Coronary artery (tissue), 2 donors: ENCODE measurements at regions not wholly inside any gene's neighbourhood (a gene's known extent, or its start where the extent isn't known, plus 50 kb on each side); places are given as distances from the start of the nearest gene placed in this dataset.

ENCODE experiments used
- DNase-seq: peaks from one replicate; pipeline ENCODE4 v3.0.0-alpha.2; 2017; ENCODE audit warnings: low spot score
- H3K27ac ChIP-seq, 2 donors: fragments of 200-600 bp; sonication (generic); one replicate each; pipeline ENCODE4 v1.5.1; 2016 to 2019
- H3K4me3 ChIP-seq: fragments of 200-600 bp; sonication (generic); 2 replicates; pipeline ENCODE4 v1.5.1; 2016; ENCODE audit warnings: mild to moderate bottlenecking, moderate library complexity
- CTCF ChIP-seq: fragments of 200-600 bp; sonication (generic); IDR thresholded peaks from one replicate; pipeline ENCODE4 v1.5.1; 2019; ENCODE audit warnings: antibody characterized with exemption

DNA sequence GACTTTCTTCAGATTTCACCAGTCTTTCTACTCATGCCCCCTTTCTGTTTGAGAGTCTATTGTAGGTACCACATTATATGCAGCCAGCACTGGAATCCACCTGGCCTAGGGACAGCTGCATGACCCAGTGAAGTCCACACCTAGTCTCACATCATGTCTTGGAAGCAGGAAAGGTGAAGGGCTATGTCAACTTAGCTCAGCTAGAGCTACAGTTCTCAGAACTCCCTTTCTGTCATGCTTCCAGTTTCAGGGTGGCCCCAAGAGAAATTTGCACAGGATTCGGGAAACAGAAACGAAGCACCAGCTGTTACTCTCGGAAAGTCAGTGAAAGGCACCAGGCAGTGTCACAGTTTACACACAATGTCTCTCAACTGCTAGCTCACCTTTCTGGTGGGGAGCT, 51.6 kb upstream of the NLRP1 start:
- no peak for TF ChIP-seq CTCF
- no peak overlapping the region for H3K27ac ChIP-seq
- DNase-seq, result no peak
- H3K4me3 ChIP-seq, result no peak overlapping the region

GRCh38 chr17:5638596-5638995, 54.3 kb upstream of the NLRP1 start:
- DNase-seq, result no peak
- TF ChIP-seq CTCF, result no peak
- no peak overlapping the region for H3K4me3 ChIP-seq
- no peak overlapping the region for H3K27ac ChIP-seq

GRCh38 chr17:5640726-5641125, 56.4 kb upstream of the NLRP1 start:
- Histone ChIP-seq H3K27ac (no peak overlapping the region), H3K4me3 (no peak overlapping the region)
- no peak for DNase-seq
- no peak for TF ChIP-seq CTCF

DNA sequence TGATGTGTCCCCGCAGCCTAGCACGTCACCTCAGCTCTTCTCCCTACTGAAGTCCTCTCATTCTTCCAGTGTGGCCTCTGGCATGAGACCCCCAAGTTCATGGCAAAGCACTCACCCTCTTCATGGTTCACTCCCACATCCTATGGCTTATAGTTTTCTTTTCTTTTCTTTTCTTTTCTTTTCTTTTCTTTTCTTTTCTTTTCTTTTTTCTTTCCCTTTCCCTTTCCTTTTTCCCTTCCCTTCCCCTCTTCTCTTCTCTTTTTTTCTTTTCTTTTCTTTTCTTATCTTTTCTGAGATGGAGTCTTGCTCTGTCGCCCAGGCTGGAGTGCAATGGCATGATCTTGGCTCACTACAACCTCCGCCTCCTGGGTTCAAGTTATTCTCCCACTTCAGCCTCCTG, 58.4 kb upstream of the NLRP1 start:
- TF ChIP-seq CTCF, result no peak
- no peak overlapping the region for H3K27ac ChIP-seq
- no peak for DNase-seq
- H3K4me3 ChIP-seq, result no peak overlapping the region

DNA sequence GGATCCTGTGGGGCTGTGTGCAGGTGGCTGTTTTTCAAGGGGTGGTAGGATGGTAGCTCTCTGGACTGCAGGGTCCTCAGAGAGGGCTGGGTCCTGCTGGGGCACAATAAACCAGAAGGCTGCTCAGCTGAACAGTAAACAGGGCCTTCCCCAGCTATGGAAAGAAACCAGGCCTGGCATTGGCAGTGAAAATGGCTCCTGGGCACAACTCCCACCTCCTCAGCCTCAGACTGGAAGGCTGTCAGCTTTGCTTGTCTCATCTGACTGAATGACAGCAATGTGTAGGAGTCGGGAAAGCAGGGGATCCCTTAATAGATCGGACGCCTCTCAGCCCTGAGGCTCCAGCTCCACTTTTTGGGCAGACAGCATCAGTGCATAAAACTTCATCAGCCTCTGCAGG, 59.8 kb upstream of the NLRP1 start:
- Histone ChIP-seq H3K27ac (no peak overlapping the region), H3K4me3 (no peak overlapping the region)
- DNase-seq, result no peak
- no peak for TF ChIP-seq CTCF

- DNase-seq, result no peak
- no peak for TF ChIP-seq CTCF
- no peak overlapping the region for H3K27ac ChIP-seq
- no peak overlapping the region for H3K4me3 ChIP-seq
Measured at GRCh38 chr17:5651348-5651747, 67.0 kb upstream of the NLRP1 start.

- Histone ChIP-seq H3K27ac (no peak overlapping the region), H3K4me3 (no peak overlapping the region)
- no peak for TF ChIP-seq CTCF
- DNase-seq, result no peak
Measured at GRCh38 chr17:5661491-5662125, 77.3 kb upstream of the NLRP1 start.
